ENCODE measurements at regions not wholly inside any gene's neighbourhood (a gene's known extent, or its start where the extent isn't known, plus 50 kb on each side); places are given as distances from the start of the nearest gene placed in this dataset.

DNA sequence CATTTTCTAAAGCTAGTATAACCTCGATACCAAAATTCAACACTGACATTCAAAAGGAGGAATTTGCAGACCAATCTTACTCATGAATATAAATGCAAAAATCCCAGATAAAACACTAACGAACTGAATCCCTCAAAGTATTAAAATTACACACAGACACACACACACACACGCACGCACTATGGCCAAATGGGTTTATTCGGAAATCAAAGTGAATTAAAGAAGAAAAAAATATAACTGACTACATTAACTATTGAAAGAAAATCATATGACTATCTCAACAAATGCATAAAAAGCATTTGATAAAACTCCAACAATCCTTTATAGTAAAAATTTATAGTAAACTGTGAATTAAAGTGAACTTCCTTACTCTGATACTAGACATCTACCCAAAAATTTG is 97.9 kb upstream of the HNRNPA3 start:
- DNase-seq (ENCODE audit: low read depth): no peak
- TF ChIP-seq CTCF (conservative IDR thresholded peaks at IDR 0.05; ENCODE audit: control insufficient read depth, insufficient read depth, low read depth, low read length): no peak
- H3K4me3 ChIP-seq (ENCODE audit: control insufficient read depth, low read depth, low read length): no peak overlapping the region

DNA sequence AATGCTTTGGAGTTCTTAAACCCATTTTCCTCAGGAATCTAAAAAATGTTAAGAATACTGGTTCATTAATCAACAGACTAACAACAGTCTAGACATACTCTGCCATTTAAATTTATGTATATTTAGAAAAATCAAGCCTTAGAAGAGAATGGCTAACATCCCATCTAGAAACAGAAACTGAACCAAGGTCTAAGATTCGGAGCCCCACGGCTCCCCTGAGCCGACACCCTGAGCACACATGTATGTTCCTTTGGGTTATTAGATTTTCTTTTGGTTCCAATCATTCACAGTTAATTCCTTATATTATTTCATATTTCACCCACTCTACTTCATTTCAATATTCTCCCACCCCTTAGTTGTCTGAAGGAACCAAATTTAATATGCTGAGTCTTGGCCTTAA is 94.8 kb upstream of the HNRNPA3 start:
- TF ChIP-seq CTCF (conservative IDR thresholded peaks at IDR 0.05; ENCODE audit: control insufficient read depth, insufficient read depth, low read depth, low read length): no peak
- H3K4me3 ChIP-seq (ENCODE audit: control insufficient read depth, low read depth, low read length): no peak overlapping the region
- no peak for DNase-seq (ENCODE audit: low read depth)

DNA sequence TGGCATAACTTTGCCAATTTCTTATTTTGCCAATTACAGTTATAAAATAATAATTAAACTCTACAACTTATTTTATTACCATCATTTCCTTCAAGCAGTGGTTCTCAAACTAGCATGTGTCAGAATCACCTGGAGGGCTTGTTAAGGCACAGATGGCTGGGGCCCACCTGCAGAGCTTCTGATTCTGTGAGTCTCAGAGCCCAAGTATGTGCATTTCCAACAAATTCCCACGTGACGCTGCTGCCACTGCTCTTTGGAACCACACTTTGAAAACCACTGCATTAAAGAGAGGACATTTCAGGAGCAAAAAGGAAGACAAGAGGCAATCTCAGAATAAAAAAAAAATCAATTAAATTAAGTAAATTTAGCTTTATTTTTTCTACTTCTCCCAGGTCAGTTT is 94.0 kb upstream of the HNRNPA3 start:
- no peak for TF ChIP-seq CTCF (conservative IDR thresholded peaks at IDR 0.05; ENCODE audit: control insufficient read depth, insufficient read depth, low read depth, low read length)
- H3K4me3 ChIP-seq (ENCODE audit: control insufficient read depth, low read depth, low read length): no peak overlapping the region
- no peak for DNase-seq (ENCODE audit: low read depth)

DNA sequence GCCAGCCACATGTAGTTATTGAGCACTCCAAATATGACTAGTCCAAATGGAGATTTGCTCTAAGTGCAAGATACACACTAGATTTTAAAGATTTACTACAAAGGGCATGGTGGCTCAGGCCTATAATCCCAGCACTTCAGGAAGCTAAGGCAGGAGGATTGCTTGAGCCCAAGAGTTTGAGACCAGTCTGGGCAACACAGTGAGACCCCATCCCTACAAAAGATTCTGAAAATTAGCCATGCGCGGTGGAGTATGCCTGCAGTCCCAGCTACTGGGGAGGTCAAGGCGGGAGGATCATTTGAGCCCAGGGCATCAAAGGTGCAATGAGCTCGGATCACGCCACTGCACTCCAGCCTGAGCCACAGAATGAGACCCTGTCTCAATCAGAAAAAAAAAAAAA is 93.5 kb upstream of the HNRNPA3 start:
- no peak for DNase-seq (ENCODE audit: low read depth)

DNA sequence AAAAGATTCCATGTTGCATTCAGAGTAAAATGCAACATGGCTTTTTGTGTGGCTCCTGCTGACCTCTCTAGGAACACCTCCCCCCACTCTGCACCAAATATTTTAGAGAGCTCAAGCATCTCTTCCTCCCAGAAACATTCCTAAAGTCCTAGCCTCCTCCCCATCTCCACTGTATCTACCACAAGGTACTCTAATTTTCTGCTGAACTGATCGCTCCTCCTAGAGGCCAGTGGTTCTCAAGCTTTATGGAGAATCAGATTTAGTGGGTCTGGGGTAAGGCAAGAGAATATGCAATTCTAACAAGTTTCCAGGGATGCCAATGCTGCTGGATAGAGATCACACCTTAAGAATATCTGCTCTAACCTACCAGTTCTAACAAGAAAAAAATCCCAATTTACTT is 89.5 kb upstream of the HNRNPA3 start:
- H3K4me3 ChIP-seq (ENCODE audit: control insufficient read depth, low read depth, low read length): no peak overlapping the region
- peak; percentile 1 for TF ChIP-seq CTCF (conservative IDR thresholded peaks at IDR 0.05; ENCODE audit: control insufficient read depth, insufficient read depth, low read depth, low read length)
- DNase-seq (ENCODE audit: low read depth): no peak

More for the DNA sequence above, 93.5 kb upstream of the HNRNPA3 start:
- TF ChIP-seq CTCF (conservative IDR thresholded peaks at IDR 0.05; ENCODE audit: control insufficient read depth, insufficient read depth, low read depth, low read length): no peak
- H3K4me3 ChIP-seq (ENCODE audit: control insufficient read depth, low read depth, low read length): no peak overlapping the region

DNA sequence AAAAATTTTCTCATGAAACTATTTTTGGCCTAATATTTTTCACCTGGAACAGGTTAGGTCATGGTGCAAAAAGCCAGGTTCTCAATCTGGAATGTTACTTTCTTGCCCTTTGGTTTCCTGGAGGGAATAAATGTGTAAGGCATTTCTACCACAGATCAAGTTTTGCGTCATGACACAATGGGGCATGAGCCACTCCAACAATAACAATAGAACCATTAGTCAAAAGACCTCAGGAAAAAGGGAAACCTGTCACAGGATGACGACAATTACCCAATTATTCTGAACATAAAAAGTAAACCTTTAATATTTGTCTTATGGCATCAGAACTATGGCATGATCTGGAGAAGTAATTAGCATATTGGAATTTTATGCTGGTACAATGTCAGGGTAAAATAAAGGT is 88.2 kb upstream of the HNRNPA3 start:
- no peak overlapping the region for H3K4me3 ChIP-seq (ENCODE audit: control insufficient read depth, low read depth, low read length)
- no peak for DNase-seq (ENCODE audit: low read depth)
- no peak for TF ChIP-seq CTCF (conservative IDR thresholded peaks at IDR 0.05; ENCODE audit: control insufficient read depth, insufficient read depth, low read depth, low read length)

- DNase-seq (ENCODE audit: low read depth): no peak
- no peak for TF ChIP-seq CTCF (conservative IDR thresholded peaks at IDR 0.05; ENCODE audit: control insufficient read depth, insufficient read depth, low read depth, low read length)
- H3K4me3 ChIP-seq (ENCODE audit: control insufficient read depth, low read depth, low read length): no peak overlapping the region
These were observed 84.8 kb upstream of the HNRNPA3 start for GRCh38 chr2:177127821-177128220.
